GM21423 (cell line): ENCODE measurements at regions not wholly inside any gene's neighbourhood (a gene's known extent, or its start where the extent isn't known, plus 50 kb on each side); places are given as distances from the start of the nearest gene placed in this dataset.
"Not testable (repeated sequence)": the region's sequence is repeated elsewhere in the genome, so short reads cannot be mapped to it uniquely, and the experiment has no call there.

Experiments used
- ATAC-seq: cut with Tn5 transposase; IDR thresholded peaks from one replicate; pipeline ENCODE4 v1.9.1; 2021; ENCODE audit warnings: mild to moderate bottlenecking, moderate library complexity; ENCODE audit not compliant: unreplicated experiment

DNA sequence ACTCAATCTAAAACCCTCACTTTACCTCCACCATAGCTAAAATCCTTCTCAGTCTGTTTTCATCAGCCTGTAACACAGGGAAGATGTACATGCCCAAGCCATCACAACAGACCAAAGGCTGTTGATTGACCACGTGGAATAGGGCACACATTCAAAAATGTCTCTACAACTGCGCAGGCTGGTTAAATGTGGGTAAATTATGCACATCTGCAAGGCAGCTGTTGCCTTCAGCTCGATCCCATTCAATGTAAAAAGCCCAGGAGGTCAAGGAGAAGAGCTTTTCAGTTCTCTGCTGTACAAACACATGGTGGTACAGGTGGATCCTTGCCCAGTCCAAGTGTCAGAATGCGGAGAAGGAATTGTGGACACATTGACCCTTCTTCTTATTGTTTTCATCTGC is 354.0 kb downstream of the FLRT2 start:
- no peak for ATAC-seq

DNA sequence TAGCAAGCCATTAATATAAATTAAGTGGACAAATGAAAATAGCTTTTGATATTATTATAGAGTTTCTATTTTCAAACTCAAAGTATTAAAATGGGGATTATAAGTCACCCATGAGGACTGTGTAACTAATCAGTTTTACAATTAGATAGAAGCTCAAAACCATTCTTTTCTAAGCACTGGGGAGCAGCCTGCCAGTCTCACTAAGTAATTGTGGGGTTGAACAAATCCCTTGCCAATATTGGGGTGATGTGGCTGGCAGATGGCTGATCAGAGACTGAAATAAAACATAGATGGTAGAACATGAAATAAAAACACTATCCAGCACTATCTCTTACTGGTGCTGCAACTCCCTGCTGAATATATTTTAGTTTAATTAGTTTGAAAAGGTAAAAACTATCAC is 353.2 kb downstream of the FLRT2 start:
- no peak for ATAC-seq

DNA sequence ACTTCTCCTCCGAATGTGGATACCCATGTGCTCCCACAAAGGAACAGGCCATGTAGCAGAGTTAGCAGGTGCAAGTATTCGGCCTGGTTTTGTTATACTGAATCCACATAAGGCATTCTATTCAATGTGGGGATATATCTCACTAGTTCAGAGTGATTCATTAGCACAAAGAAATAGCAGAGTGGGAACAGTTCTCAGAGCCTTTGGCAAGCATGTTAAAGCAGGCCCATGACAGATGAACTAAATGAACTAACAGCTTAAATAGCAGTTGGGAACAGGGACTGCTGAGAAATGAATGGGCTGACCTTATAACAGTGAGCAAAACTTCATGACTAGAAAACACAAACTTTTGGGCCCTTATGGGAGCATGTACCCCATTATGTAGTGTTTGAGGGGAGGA is 352.0 kb downstream of the FLRT2 start:
- no peak for ATAC-seq

DNA sequence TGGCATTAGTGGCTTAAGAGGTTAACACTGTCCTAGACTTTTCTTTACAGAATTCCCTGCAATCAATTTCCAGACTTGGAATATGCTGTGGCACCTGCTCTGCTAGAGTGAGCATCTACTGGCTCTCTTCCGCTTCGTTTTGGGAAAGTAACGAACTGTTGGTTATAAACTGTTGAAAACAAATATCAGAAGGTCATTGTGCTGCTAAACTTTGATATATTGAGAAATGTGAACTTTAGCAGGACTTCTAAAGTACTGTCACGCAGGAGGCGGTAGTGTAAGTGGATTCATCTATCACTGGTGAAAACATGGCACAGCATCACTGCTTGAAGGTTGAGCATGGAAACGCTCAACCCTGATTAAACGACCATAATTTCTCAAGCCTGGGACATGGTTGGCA is 348.9 kb downstream of the FLRT2 start:
- no peak for ATAC-seq

DNA sequence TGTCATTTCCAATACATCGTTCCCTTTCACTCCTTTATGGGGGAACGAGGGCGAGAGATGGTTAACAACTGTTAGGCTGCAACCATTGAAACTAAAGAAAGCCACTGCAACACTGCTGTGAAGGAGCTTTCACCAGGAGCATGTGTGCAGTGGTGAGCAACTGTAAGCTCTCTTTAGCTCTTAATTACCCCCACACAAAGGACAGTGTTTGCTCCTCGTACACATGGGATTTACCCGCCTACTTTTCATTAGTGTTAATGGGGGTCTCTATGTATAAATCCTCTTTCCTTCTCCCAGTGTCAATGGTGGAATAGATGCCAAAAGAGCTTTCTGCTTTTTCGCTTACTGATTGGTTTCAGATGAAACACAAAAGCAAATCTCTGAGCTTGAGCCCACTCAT is 343.1 kb downstream of the FLRT2 start:
- no peak for ATAC-seq

DNA sequence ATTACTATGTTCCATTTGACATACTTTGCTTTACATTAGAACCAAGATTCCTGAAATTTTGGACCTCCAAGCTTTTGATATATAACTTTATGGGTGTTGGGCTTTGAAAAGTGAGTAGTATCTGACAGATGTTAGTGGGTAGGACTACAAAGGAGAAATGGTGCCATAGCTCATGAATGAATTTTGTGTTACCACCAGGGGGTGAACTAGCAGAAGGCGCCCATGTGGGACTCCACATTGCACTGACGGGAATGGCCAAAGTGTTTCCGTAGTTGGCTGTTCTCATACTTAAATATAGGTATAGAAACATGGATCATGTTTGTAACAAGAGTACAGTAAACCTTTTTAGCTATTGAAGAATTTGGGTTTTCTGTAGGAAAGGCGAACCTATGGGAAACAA is 337.5 kb downstream of the FLRT2 start:
- no peak for ATAC-seq

DNA sequence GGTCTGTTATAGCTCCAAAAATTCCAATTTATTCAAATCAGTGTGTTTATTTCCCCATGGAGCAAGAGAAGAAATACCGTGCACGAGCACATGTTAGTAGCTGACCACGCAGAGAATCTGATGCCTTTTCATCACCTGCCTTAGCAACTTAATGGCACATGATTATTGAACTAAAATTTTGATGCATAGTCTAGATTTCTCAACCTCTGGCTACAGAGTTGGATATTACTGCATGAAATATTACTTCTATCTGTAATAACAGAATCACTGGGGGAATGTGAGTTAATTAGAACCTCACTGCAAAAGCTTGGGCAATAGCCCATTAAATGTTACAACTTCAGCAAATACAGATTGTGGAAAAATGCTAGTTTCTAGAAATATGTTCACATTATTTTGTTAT is 335.8 kb downstream of the FLRT2 start:
- no peak for ATAC-seq

DNA sequence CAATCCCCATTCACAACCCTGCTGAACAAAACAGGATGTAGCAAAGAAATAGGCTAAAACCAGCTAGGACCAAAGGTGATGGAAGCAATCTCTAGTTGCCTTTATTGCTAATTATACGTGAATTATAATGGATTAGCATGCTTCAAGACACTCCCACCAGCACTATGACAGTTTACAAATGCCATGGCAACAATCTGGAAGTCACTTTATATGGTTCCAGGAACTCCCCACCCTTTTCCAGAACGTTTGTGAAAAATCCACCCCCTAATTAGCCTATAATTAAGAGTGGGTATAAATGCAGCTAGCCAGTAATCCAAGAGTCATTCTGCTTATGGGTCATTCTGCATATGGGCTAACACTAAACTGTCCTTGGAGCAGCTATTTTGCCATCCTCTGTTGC is 328.7 kb downstream of the FLRT2 start:
- no peak for ATAC-seq

DNA sequence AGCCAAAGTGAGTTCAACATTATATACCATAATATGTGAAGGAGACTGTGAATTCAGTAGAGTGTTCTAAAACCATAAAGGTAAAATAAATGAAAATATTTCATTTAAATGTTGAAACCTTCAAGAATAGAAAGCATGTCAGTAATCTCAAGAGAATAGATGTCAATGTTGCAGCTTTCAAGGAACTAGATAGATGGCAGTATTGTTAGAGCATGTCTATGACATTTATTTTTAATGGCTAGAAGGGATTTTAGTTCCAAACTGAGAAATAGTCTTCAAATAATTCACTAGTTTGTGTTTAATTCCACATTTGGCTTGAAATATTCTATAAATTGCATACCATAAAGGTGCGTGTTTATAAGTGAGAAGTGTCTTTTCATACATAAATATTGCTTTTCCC is 326.5 kb downstream of the FLRT2 start:
- no peak for ATAC-seq

DNA sequence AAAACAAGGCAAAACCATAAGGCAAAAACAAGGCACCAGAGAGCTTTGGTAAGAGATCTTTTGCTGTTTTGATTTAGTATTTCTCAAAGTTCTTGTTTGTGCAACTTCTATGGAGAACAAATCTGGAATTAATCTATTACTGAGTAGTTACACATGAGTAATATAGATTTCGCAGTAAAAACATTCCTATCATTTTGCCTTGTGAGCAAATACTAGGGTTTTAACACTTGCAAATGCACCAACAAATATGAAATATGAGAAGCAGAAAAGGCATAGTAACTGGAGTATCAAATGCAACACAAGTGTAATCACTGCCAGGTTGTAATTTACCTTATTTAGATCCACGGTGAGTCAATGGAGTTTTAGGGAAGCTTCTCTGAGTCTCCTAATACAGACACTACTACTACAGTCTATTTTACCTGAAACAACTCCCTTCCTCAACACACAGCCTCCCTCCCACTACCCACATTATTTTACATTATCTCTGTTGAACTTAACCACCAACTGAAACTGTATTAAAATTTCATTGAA is 324.1 kb downstream of the FLRT2 start:
- ATAC-seq = no peak

DNA sequence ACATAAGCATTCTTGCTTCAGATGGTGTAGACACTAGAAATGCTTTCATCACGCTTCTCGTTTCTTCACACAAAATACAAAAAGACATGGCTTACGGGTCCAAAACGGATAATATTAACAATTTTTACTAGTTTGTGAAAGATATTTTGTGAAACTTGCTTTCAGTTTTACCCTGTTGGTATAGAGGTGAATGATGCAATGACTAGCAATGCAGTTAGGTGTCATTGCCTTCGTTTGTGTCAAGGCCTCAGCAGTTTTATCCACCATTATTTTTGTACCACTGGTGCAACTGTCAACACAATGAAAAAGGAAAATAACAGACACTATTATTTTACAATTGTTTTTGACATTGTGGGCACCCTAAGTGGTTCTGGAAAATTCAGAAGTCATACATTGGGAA is 323.0 kb downstream of the FLRT2 start:
- ATAC-seq = no peak

DNA sequence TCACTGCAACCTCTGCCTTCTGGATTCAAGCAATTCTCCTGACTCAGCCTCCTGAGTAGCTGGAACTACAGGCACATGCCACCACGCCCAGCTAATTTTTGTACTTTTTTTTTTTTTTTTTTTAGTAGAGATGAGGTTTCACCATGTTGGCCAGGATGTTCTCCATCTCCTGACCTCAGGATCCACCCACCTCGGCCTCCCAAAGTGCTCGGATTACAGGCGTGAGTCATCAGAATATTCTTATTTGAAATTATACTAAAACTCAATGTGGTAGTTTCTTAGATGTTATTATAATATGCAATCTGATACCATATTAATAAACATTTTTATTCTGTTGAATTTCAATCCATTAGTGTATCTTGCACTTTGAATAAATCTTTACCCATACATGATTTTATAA is 322.2 kb downstream of the FLRT2 start:
- not testable (repeated sequence) for ATAC-seq

DNA sequence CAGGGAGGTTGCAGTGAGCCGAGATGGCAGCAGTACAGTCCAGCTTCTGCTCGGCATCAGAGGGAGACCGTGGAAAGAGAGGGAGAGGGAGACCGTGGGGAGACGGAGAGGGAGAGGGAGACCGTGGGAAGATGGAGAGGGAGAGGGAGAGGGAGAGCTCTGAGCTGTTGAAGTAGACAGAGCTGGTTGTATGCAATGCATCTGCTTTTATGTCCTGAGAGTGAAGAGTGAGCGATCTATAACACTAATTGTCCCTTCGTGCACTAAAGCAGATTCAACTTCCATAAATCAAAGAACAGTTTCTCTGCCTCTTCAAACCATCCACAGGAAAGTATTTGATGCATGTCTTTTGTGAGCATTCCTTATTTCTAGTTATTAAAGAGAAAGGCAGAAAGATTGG is 300.6 kb downstream of the FLRT2 start:
- ATAC-seq = not testable (repeated sequence)

DNA sequence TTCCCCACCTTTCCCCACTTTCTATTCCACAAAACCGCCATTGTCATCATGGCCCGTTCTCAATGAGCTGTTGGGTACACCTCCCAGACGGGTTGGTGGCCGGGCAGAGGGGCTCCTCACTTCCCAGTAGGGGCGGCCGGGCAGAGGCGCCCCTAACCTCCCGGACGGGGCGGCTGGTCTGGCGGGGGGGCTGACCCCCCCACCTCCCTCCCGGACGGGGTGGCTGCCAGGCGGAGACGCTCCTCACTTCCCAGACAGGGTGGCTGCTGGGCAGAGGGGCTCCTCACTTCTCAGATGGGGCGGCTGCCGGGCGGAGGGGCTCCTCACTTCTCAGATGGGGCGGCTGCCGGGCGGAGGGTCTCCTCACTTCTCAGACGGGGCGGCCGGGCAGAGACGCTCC is 299.7 kb downstream of the FLRT2 start:
- ATAC-seq = not testable (repeated sequence)

DNA sequence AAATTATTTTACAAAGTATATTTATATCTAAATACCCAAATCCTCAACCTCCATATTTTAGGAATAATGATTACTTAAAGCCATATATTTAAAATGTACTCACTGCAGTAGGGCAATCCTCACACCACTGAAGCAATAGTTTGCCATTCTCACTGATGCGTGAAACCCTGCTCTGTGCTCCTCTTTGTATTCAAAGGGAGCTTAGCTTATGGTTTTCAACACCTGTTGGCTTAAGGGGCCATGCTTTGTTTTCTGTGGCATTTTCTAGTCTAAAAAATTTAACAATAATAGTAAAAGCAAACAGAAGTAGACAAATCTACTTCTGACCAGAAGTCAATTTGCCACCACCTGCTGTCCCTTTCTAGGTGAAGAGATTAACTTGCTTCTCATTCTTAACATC is 294.6 kb downstream of the FLRT2 start:
- ATAC-seq = no peak

DNA sequence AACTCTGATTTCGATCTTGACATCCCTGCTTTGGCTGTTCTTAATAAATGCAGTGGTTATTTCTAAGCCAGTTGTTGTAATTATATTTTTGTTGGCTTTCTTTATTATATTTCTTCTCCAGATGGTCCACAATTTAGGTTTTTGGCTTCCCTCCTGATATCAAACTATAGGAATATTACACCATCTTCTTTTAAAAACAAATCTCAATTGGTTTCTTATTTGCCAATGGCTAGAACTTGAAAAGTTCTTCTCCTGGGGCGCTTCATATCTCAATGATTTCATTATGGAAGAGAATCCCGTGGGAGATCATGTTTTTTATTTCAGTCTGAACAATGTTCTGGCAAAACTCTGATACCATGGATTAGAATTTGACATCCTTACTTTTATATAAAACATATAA is 292.3 kb downstream of the FLRT2 start:
- ATAC-seq = no peak

DNA sequence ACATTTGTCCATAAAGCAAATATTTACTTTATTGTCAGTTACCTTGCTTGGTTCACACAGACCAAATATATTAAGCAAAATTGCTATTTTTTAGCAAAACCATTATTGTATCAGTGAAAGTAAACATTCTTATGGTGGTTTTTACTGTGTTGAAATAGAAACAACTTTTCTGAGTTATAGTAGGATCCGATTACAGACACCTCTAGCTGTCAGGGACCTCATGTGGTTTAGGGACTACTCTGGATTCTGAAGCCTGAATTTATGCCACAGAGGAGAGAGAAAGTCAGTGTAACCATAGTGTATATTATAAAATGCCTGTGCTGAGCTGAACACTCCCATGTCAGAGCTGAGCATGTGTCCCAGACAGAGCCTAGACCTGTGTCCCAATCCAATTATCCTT is 287.5 kb downstream of the FLRT2 start:
- ATAC-seq = no peak

DNA sequence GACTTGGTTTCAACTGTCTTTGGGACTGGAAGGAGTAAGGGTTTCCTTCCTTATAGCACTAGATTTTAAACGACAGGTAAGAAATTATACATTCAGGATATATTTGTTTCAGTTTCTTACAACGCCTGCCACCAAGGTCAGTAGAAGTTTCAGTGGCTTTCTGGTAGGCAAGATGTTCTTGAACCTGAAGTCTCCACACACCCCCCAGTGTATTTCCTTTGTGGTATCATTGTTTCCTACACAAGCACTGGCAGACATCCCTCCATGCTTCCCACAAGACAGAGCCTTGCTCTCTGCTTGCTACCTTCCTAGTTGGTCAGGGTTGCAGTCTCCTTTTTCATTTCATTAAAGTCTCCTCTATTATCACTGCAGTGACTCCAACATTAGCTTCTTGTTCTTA is 283.1 kb downstream of the FLRT2 start:
- ATAC-seq = no peak

DNA sequence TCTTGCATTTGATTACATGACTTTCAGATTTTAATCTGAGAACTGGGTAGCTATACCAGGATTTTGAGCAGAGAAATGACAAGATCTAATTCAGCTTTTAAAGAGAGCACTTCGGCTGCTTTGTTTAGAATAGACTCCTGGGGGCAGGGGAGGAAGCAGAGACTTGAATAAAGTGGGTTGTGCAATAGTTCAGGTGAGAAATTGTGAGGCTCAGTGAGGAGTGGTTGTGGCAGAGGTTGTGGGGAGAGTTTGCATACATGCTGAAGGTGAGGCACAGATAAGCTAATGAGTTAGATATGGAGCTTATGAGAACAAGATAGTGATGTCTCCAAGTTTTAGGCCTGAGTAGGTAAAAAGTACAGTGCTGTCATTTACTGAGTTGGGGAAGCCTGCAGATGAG is 281.4 kb downstream of the FLRT2 start:
- ATAC-seq = no peak

DNA sequence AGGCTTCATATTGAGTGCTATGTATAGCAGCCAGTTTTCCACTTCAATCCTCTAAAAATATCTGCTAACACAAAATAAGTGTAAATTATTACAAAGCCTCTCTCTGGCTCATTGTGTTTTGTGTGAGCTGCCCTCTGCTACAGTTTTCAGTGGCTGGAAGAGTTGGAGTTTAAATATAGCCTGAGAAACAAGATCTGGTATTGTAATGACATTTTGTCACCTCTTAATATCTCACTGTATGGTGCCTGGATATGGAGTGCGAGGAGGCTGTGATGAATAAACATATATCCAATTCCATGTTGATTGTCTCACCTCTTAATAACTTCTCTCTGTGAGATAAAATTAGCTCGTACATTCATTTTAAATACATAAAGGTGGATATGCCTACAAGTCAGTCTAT is 269.7 kb downstream of the FLRT2 start:
- ATAC-seq = no peak

DNA sequence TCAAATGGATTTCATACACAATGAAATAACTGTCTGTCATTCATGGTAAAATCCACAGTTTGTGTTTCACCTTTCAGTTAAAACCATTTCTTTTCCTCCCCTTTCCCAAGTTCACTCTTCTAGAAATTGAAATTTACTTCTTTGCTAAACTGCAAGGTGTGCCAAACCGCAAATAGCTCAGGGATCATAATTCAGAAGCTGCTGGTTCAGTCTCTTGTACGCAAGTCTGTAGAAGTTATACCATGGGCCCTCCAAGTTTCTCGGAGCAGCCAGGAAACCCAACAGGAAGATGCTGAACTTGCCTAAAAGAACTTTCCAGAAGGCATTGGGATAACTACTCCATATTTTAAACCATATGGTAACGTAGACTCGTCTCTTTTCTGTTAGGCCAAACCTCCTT is 268.9 kb downstream of the FLRT2 start:
- no peak for ATAC-seq

DNA sequence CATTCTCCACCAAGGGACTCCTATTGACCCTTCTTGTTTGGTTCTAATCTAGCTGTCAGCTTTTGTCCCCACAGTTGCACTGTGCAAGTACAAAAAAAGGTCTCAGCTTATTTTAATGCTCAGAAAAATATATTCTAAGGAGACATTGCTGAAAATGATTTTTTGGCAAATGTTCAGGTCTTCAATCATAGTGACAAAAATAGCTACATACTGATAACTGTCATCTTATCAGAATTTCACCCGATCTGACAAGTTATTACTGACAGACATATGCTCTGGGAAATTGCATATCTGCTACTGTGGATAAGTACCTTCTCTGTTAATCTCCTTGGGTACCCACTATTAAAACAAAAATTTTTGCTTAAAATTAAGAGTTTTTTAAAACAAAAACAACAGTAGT is 263.6 kb downstream of the FLRT2 start:
- ATAC-seq = no peak

DNA sequence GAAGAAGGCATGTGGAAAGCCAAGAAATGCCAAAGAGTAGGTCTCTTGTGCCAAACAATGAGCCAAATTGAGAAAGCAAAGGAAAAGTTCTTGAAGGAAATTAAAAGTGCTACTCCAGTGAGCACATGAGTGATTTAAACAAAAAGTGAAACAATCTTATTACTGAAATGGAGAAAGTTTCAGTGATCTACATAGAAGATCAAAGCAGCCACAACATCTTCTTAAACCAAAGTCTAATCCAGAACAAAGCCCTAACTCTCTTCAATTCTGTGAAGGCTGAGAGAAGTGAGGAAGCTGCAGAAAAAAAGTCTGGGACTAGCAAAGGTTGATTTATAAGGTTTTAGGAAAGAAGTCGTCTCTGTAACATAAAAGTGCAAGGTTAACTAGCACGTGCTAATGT is 259.6 kb downstream of the FLRT2 start:
- ATAC-seq = no peak
